ENCODE measurements at regions not wholly inside any gene's neighbourhood (a gene's known extent, or its start where the extent isn't known, plus 50 kb on each side); places are given as distances from the start of the nearest gene placed in this dataset.

- no peak for DNase-seq
Observed at GRCh38 chr5:103498800-103499551, 63.6 kb downstream of the NUDT12 start.

GRCh38 chr5:103498211-103498610 is 64.4 kb downstream of the NUDT12 start:
- DNase-seq = no peak

- no peak for DNase-seq
Observed at GRCh38 chr5:103497781-103498180, 64.8 kb downstream of the NUDT12 start.

GRCh38 chr5:103490030-103490739 is 72.4 kb downstream of the NUDT12 start:
- DNase-seq = no peak

- DNase-seq = no peak
Observed at GRCh38 chr5:103489307-103489706, 73.3 kb downstream of the NUDT12 start.

- no peak for DNase-seq
Observed at GRCh38 chr5:103487822-103488493, 74.6 kb downstream of the NUDT12 start.

- DNase-seq = no peak
Observed at GRCh38 chr5:103487218-103487617, 75.4 kb downstream of the NUDT12 start.

- DNase-seq = no peak
Observed at GRCh38 chr5:103486739-103487138, 75.8 kb downstream of the NUDT12 start.

GRCh38 chr5:103480246-103480645 is 82.3 kb downstream of the NUDT12 start:
- no peak for DNase-seq

- no peak for DNase-seq
Observed at GRCh38 chr5:103477678-103478077, 84.9 kb downstream of the NUDT12 start.

- DNase-seq = no peak
Observed at GRCh38 chr5:103476811-103477210, 85.8 kb downstream of the NUDT12 start.

GRCh38 chr5:103475629-103476240 is 86.9 kb downstream of the NUDT12 start:
- peak; percentile 54 for DNase-seq

GRCh38 chr5:103474677-103475076 is 87.9 kb downstream of the NUDT12 start:
- DNase-seq = no peak

GRCh38 chr5:103473725-103474124 is 88.9 kb downstream of the NUDT12 start:
- no peak for DNase-seq

- DNase-seq = no peak
Observed at GRCh38 chr5:103472830-103473229, 89.8 kb downstream of the NUDT12 start.

- DNase-seq = no peak
Observed at GRCh38 chr5:103472265-103472664, 90.3 kb downstream of the NUDT12 start.

- DNase-seq = no peak
Observed at GRCh38 chr5:103469288-103470040, 93.1 kb downstream of the NUDT12 start.

GRCh38 chr5:103467831-103468230 is 94.8 kb downstream of the NUDT12 start:
- DNase-seq = no peak

GRCh38 chr5:103466495-103466894 is 96.1 kb downstream of the NUDT12 start:
- DNase-seq = no peak

GRCh38 chr5:103465891-103466290 is 96.7 kb downstream of the NUDT12 start:
- no peak for DNase-seq

GRCh38 chr5:103464835-103465484 is 97.6 kb downstream of the NUDT12 start:
- no peak for DNase-seq

GRCh38 chr5:103463261-103463660 is 99.3 kb downstream of the NUDT12 start:
- DNase-seq = no peak
